ENCODE measurements at regions not wholly inside any gene's neighbourhood (a gene's known extent, or its start where the extent isn't known, plus 50 kb on each side); places are given as distances from the start of the nearest gene placed in this dataset.

DNA sequence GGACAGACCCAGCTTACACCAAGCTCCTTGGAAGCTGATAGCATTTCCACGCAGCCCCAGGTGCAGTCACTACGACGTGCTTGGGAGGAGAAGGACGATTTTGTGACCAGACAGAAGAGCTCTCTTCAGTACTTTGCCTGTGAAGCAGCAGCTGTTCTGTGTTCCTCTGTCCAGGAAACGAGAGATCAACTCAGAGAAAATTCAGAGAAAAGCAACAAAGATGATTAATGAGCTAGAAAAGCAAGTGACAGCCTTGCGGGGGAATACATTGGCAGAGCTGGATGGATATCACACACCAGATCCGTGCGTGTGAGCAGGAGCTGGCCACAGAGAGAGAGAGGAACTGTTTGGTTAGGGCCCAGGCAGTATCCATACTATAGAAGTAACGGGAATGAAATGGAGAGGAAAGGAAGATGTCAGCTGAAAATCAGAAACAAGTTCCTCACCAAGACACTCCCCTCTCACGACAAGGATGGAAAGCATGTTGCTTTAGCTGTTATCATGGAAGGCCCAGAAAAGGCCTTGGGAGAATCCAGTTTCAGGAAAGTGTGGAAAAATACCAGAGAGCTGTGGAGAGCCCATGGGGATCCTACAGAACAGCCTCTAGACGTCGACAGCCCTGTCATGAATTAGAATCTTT lies 106.2 kb downstream of the TOMM20 start:
- peaks cover 0 to 8% (median 5%) of the 10 kb centered on the region in 3 experiments; a peak in 3 of 7 replicates for H3K36me3 Mint-ChIP-seq (ENCODE audit: insufficient read depth in 1 of 3, low read depth in 3 of 3)
- no peaks in the 10 kb centered on the region for H3K79me2 ChIP-seq (ENCODE audit: insufficient read depth, low read length)
- peaks cover 25 to 37% of the 10 kb centered on the region in 2 experiments for H3K4me1 Mint-ChIP-seq
- H3K4me2 ChIP-seq (ENCODE audit: insufficient read depth, insufficient read length, low read length) = no peak overlapping the region
- H3K9ac ChIP-seq (ENCODE audit: extremely low read depth, insufficient read length, low read length) = no peak overlapping the region
- H3K27ac Mint-ChIP-seq = no peak overlapping the region
- H2BK20ac ChIP-seq (ENCODE audit: low read depth, low read length, poor library complexity, severe bottlenecking) = no peak overlapping the region
- H3K4me3 Mint-ChIP-seq = no peak overlapping the region
- no peak overlapping the region for H3K27ac ChIP-seq (ENCODE audit: insufficient read length, low read depth, low read length)
- H3K27me3 ChIP-seq (ENCODE audit: insufficient read depth, low read length) = no peaks in the 10 kb centered on the region; the same call in 1 of the 2 replicates
- H3K27me3 Mint-ChIP-seq (ENCODE audit: low read depth) = peaks cover 9% of the 10 kb centered on the region
- no peak overlapping the region for H3K14ac ChIP-seq (ENCODE audit: insufficient read depth, low read length)
- H3T11ph ChIP-seq (ENCODE audit: low read length) = no peak overlapping the region
- no peak overlapping the region for H4K5ac ChIP-seq (ENCODE audit: insufficient read length, low read depth, low read length)
- H2BK120ac ChIP-seq (ENCODE audit: low read depth, low read length, poor library complexity, severe bottlenecking) = no peak overlapping the region
- no peak overlapping the region for H3K4ac ChIP-seq (ENCODE audit: low read depth, low read length)
- no peak overlapping the region for H2AFZ ChIP-seq (ENCODE audit: low read length)
- H3K9me3 Mint-ChIP-seq = peaks cover 2 to 11% of the 10 kb centered on the region in 2 experiments
- H2BK15ac ChIP-seq (ENCODE audit: low read depth, low read length) = no peak overlapping the region
- H3K4me1 ChIP-seq (ENCODE audit: insufficient read depth, low read length) = no peaks in the 10 kb centered on the region; the same call in 1 of the 2 replicates
- no CpG with 5 or more reads among the region's 12 CpGs for WGBS (ENCODE audit: extremely low coverage, insufficient read length, low lambda C conversion rate)
- no peak overlapping the region for H2AK5ac ChIP-seq (ENCODE audit: insufficient read length, low read length)
- H3K23ac ChIP-seq (ENCODE audit: insufficient read length, low read depth, low read length) = no peak overlapping the region
- no peak overlapping the region for H4K8ac ChIP-seq (replicated peaks; ENCODE audit: insufficient read length, low read depth, low read length)
- H3K79me1 ChIP-seq (ENCODE audit: insufficient read depth, low read depth, low read length, poor library complexity, severe bottlenecking) = no peaks in the 10 kb centered on the region
- no peak overlapping the region for H2BK12ac ChIP-seq (ENCODE audit: insufficient read length, low read depth, low read length)
- H2BK5ac ChIP-seq (ENCODE audit: insufficient read length, low read length) = no peak overlapping the region
- H3K56ac ChIP-seq (ENCODE audit: insufficient read length, low read depth, low read length) = no peak overlapping the region
- no peak overlapping the region for H3K18ac ChIP-seq (ENCODE audit: insufficient read length, low read depth, low read length)
- no peaks in the 10 kb centered on the region for H3K9me3 ChIP-seq (ENCODE audit: control insufficient read depth, low read depth, low read length)
- no peaks in the 10 kb centered on the region for H4K20me1 ChIP-seq (ENCODE audit: control insufficient read depth, insufficient read depth, insufficient read length)
- DNase-seq = no peak
- no peak overlapping the region for H4K91ac ChIP-seq (ENCODE audit: insufficient read length, low read depth, low read length)
- no peaks in the 10 kb centered on the region for H3K23me2 ChIP-seq (ENCODE audit: insufficient read length, low read depth, low read length, poor library complexity, severe bottlenecking)
- TF ChIP-seq, protein P1, sequence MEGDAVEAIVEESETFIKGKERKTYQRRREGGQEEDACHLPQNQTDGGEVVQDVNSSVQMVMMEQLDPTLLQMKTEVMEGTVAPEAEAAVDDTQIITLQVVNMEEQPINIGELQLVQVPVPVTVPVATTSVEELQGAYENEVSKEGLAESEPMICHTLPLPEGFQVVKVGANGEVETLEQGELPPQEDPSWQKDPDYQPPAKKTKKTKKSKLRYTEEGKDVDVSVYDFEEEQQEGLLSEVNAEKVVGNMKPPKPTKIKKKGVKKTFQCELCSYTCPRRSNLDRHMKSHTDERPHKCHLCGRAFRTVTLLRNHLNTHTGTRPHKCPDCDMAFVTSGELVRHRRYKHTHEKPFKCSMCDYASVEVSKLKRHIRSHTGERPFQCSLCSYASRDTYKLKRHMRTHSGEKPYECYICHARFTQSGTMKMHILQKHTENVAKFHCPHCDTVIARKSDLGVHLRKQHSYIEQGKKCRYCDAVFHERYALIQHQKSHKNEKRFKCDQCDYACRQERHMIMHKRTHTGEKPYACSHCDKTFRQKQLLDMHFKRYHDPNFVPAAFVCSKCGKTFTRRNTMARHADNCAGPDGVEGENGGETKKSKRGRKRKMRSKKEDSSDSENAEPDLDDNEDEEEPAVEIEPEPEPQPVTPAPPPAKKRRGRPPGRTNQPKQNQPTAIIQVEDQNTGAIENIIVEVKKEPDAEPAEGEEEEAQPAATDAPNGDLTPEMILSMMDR (conservative IDR thresholded peaks at IDR 0.05) = no peak

All from H9 (cell line).